Liver (tissue), 3 donors: ENCODE measurements at regions not wholly inside any gene's neighbourhood (a gene's known extent, or its start where the extent isn't known, plus 50 kb on each side); places are given as distances from the start of the nearest gene placed in this dataset.

Experiments
- SP1 ChIP-seq: IDR thresholded peaks from 2 replicates; pipeline ENCODE4 v1.6.1; 2018; ENCODE audit warnings: antibody characterized with exemption, mild to moderate bottlenecking
- TF ChIP-seq, protein P1 (sequence below): fragments of 150-350 bp; IDR thresholded peaks from 2 replicates; pipeline ENCODE4 v1.5.1; 2017; ENCODE audit warnings: improper control_type of control experiment, low read depth, low read length; ENCODE audit not compliant: missing input control
- TF ChIP-seq, protein P2 (sequence below): IDR thresholded peaks from 2 replicates; pipeline ENCODE4 v1.6.1; 2016; ENCODE audit warnings: antibody characterized with exemption
- TF ChIP-seq, protein P3 (sequence below): IDR thresholded peaks from 2 replicates; pipeline ENCODE4 v1.6.1; 2016; ENCODE audit warnings: antibody characterized with exemption
- TF ChIP-seq, protein P4 (sequence below): IDR thresholded peaks from 2 replicates; pipeline ENCODE4 v1.6.1; 2016; ENCODE audit warnings: antibody characterized with exemption, mild to moderate bottlenecking
- donor health status: healthy.
- donor health status: healthy.

DNA sequence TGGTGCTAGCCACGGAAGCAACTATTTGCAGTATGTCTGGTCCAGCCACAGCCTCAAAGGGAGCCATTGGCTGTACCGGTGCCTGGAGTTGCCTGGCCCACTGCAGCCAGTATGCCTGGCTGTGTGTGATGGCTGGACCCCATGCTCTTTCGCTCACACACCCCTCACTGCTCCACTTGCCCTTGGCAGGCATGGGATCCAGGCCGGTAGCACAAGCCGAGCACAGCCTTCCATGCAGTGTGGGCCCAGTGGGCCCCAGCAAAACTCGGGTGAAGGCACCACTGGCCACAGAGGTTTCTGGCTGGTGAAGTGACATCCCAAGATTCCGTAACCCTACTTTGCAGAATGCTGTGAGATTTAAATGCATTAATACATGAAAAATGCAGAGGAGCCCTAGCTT is 665.8 kb downstream of the PLPP3 start:
- TF ChIP-seq, protein P1, sequence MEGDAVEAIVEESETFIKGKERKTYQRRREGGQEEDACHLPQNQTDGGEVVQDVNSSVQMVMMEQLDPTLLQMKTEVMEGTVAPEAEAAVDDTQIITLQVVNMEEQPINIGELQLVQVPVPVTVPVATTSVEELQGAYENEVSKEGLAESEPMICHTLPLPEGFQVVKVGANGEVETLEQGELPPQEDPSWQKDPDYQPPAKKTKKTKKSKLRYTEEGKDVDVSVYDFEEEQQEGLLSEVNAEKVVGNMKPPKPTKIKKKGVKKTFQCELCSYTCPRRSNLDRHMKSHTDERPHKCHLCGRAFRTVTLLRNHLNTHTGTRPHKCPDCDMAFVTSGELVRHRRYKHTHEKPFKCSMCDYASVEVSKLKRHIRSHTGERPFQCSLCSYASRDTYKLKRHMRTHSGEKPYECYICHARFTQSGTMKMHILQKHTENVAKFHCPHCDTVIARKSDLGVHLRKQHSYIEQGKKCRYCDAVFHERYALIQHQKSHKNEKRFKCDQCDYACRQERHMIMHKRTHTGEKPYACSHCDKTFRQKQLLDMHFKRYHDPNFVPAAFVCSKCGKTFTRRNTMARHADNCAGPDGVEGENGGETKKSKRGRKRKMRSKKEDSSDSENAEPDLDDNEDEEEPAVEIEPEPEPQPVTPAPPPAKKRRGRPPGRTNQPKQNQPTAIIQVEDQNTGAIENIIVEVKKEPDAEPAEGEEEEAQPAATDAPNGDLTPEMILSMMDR, result no peak
- TF ChIP-seq, protein P2, sequence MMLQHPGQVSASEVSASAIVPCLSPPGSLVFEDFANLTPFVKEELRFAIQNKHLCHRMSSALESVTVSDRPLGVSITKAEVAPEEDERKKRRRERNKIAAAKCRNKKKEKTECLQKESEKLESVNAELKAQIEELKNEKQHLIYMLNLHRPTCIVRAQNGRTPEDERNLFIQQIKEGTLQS, result no peak
- TF ChIP-seq, protein P3, sequence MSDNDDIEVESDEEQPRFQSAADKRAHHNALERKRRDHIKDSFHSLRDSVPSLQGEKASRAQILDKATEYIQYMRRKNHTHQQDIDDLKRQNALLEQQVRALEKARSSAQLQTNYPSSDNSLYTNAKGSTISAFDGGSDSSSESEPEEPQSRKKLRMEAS, result no peak
- no peak for TF ChIP-seq SP1
- TF ChIP-seq, protein P4, sequence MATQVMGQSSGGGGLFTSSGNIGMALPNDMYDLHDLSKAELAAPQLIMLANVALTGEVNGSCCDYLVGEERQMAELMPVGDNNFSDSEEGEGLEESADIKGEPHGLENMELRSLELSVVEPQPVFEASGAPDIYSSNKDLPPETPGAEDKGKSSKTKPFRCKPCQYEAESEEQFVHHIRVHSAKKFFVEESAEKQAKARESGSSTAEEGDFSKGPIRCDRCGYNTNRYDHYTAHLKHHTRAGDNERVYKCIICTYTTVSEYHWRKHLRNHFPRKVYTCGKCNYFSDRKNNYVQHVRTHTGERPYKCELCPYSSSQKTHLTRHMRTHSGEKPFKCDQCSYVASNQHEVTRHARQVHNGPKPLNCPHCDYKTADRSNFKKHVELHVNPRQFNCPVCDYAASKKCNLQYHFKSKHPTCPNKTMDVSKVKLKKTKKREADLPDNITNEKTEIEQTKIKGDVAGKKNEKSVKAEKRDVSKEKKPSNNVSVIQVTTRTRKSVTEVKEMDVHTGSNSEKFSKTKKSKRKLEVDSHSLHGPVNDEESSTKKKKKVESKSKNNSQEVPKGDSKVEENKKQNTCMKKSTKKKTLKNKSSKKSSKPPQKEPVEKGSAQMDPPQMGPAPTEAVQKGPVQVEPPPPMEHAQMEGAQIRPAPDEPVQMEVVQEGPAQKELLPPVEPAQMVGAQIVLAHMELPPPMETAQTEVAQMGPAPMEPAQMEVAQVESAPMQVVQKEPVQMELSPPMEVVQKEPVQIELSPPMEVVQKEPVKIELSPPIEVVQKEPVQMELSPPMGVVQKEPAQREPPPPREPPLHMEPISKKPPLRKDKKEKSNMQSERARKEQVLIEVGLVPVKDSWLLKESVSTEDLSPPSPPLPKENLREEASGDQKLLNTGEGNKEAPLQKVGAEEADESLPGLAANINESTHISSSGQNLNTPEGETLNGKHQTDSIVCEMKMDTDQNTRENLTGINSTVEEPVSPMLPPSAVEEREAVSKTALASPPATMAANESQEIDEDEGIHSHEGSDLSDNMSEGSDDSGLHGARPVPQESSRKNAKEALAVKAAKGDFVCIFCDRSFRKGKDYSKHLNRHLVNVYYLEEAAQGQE, result no peak
